NK-92 treated with Interleukin-12 subunit alpha and Interleukin-12 subunit beta, amount 100 ng/mL, for 24 hours (cell line): ENCODE measurements at regions not wholly inside any gene's neighbourhood (a gene's known extent, or its start where the extent isn't known, plus 50 kb on each side); places are given as distances from the start of the nearest gene placed in this dataset.

Experiments
- DNase-seq: peaks from one replicate; lab custom pipeline; 2025; lab: John Stamatoyannopoulos, UW

DNA sequence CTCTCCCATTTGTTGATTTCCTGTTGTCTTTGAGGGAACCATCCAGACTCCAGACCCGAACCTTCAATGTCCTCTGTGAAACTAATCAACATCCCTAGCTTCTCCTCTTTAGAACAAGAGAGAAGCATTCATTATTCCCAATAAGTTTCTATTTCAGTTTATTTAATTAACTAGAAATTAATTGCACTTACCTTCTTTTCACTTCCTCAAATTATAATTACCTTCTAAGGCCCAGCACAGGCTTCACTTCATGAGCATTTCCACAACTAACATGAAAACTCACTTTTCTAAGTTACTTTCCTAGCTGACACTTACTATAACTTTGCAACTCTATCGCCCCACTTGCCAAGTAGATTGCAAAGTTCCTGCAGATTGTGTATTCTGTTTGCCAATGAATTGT is 71.6 kb upstream of the HTR2A start:
- DNase-seq = no peak

DNA sequence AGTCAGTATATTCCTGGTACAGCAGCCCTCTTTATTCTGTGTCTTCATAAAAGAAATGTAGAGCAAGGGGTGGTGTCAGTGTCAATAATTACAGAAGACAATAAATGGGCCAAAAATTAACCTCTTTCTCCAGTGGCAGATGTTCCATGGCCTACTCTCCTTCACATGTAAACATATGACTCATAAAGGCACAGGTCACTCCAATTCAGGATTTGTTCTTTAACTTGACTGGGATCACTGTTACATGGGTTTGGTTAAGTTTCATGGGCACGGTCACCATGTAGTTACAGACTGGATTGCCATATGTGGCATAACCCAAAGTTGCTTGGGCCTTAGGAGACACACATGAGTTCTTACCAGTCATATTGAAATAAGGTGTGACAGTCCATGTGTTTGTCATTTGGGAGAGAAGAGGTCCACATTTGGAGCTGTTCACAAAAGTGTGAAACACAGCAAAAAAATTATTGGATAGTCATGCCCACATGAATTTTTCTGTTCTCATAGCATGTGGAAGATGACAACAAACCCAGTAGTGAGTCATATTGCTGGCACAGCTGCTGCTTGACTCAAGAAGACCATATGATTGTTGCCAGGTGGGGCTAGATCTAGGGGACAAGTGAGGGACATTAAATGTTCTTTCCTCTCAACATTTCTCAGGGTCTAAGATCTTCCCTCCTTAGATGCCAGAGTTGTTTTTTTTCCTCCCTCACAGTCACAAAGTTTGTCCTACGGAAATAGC is 68.1 kb upstream of the HTR2A start:
- no peak for DNase-seq

DNA sequence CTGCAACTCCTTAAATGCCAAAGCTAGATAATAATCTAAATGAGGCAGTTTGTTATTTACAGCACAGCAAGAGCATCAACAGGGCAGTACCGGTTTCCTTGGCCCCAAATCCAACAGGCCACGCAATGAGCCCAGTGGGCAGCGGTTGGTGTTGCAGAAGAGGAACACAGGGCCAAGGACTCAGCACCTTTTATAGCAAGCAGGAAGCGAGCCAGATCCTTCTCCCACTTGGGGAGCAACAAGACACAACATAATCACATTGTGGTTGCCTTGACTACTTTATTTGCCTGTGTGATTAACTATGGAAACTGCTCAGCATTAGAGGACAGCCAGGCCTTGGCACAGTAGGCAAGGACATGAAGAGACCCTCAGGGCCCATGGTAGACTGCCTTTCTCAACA is 67.1 kb upstream of the HTR2A start:
- no peak for DNase-seq

DNA sequence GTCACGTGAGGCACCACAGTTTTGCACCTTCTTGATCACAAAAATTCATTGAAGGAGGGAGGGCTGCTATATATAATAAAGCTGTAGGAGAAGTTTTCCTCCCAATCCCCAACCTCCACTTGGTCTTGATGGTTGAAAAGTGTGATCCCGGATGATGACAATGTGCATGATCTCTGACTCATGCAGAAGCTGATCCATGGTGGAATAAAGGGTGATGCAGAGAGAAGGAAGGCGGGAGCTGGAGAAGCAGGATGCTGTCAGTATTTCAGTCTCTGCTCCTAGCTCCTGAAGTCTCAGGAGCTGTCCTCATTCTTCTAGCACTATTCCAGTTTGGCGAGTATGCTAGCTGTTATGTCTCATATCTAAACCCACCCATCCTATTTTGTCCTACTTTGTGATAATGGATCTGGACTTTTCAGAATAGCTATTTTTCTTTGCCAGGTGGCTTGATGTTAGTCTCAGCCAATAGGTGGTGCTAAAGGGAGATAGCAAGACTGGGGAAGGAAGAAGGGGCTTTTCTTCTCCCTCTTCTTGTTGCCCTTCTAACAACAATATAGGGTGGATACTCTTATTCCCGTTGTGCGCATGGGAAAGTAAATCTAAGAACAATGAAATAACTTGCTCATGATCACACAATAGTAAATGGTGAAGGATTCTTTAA is 65.6 kb upstream of the HTR2A start:
- DNase-seq = no peak

DNA sequence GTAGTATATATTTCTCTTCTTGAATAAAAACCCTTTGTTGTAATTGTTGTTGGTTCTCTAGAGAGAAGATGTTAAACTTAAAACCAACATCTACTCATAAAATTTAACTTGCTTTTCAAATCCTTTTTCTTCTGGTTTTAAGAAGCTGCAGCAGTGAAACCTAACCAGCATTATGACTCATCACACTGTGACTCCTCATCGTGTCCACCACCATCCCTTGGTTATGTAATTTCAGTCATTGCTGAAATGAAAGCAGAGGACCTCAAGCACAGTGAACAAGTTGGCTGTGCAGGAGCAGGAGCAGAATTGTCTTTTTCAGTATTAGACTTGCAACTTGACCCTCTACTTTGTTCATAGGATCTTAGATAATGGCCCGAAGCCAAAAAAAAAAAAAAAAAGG is 64.9 kb upstream of the HTR2A start:
- DNase-seq = no peak

DNA sequence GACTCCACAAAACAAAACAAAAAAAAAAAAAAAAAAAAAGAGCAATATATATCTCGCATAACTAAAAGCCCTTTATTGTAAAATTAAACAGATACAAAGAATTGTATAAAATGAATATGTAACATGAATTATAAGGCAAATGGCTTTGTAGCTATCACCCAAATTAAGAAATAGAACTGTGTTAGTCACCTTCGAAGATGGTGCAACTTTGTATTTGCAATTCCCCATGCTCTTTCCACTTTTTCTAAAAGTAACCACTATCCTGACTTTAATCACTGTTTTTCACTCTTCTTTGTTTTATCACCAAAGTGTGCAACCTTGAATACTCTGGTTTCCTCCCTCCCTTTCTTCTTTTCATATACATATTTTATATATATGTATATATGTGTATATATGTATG is 57.1 kb upstream of the HTR2A start:
- DNase-seq = no peak

DNA sequence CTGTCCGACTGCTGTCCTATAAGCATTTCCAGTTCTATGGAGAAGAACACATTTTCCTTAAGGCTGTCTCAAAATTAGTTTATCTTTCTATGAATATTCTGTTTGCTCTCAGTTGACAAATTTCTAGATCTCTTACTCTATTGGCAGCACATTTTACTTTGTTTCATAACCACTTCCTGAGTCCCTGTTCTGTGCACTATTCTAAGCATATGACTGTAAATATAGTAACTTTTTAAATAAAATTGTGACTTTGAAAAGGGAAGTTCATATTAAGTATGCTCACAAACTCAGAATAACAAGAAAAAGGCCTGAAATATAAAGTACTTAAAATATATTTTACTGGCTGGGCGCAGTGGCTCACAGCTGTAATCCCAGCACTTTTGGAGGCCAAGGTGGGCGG is 56.5 kb upstream of the HTR2A start:
- DNase-seq = no peak

DNA sequence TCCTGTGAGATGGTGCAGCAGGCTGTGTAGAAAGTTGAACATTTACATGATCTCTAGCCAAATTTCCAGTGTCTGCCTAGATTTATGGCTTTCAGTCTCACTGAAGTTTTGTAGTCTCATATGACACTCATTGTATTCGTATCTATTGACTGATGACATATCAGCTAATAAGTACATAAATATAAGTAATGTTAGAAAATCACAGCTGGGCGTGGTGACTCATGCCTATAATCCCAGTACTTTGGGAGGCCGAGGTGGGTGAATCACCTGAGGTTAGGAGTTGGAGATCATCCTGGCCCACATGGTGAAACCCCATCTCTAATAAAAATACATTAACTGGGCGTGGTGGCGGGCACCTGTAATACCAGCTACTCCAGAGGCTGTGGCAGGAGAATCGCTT is 54.7 kb upstream of the HTR2A start:
- no peak for DNase-seq

DNA sequence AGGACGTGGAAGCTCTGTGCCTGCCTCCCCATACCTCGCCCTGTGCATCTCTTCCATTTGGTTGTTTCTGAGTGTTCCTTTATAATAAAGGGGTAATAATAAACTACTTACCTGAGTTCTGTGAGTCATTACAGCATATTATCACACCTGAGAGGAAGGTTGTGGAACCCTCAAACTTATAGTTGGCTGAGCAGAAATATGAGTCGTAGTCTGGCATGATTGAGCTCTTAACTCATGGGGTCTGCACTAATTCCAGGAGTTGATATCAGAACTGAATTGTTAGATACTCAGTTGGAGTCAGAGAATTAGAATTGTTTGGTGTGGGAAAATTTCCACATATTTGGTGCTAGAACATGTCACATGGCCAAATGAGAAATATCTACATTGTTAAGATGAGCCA is 52.4 kb upstream of the HTR2A start:
- DNase-seq = no peak

DNA sequence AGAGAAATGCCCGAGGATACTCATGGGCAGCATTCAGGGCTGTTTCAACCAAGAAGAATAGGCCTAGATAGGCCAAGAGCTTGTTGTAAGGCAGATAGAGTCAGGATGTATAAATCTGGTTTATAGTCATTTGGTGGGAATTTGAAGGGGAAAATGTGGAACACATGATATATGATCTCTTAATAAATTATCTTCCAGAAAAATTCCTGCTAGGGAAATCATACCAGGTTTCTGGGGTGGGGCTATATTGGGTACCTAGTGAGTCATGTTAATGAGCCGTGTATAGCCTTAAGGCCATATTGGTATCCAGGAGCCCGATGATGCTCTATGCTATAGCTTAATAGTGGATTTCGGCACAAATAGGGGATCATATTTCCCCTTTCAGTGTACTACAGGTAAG is 51.5 kb upstream of the HTR2A start:
- DNase-seq = no peak

DNA sequence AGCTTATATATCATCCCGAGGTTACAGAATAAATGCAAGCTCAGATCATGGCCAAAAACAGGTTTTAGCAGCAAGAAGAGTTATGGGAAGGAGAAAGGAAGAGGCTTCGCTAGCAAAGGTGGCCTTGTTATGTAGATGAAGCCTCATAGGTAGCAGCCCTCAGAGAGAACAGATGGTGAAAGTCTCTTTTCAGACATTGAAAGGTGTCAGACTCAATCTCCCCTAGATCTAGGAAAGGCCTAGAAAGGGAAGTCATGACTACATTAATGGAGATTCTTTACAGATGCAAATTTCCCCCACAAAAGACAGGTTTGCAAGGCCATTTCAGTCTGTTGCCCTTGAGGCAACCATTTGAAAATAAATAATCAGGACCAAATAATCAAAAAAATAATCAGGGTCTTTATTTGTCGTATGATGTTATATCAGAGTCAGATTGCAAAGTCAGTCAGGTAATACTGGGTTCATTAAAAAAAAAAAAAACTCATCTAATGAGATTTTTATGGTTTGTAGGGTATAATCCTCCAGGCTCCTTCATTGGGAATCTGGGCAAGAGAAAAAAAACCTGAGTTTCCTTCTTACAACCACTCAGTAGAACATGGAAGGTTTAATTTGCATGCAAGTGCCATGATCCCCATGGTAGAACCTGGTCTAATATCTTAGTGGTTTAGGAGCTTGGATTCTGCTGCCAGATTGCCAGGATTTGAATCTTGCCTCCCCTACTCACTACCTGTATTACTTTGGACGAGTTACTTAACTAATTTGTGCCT is 50.8 kb upstream of the HTR2A start:
- DNase-seq = no peak
